Endodermal cell (in vitro differentiated cells): ENCODE measurements at regions not wholly inside any gene's neighbourhood (a gene's known extent, or its start where the extent isn't known, plus 50 kb on each side); places are given as distances from the start of the nearest gene placed in this dataset.

Experiments used
- DNase-seq: peaks from one replicate; pipeline ENCODE4 v3.0.0-alpha.2; 2017
- H3K27ac ChIP-seq: 2 replicates; pipeline ENCODE4 v1.5.1; 2013; ENCODE audit warnings: mild to moderate bottlenecking, low read depth, low read length, moderate library complexity
- H3K27me3 ChIP-seq: 2 replicates; pipeline ENCODE4 v1.6.1; 2013; ENCODE audit warnings: mild to moderate bottlenecking, low read length, moderate library complexity; ENCODE audit not compliant: insufficient read depth, control insufficient read depth, poor library complexity, severe bottlenecking
- H3K36me3 ChIP-seq: 2 replicates; pipeline ENCODE4 v1.7.0; 2013; ENCODE audit warnings: mild to moderate bottlenecking, low read length, moderate library complexity; ENCODE audit not compliant: control insufficient read depth, insufficient read depth
- H3K4me1 ChIP-seq: one replicate; pipeline ENCODE4 v1.7.0; 2013; ENCODE audit warnings: low read length; ENCODE audit not compliant: control insufficient read depth, insufficient read depth
- H3K4me3 ChIP-seq: 2 replicates; pipeline ENCODE4 v1.5.1; 2013; ENCODE audit warnings: mild to moderate bottlenecking, low read length, moderate library complexity
- H3K9ac ChIP-seq: 2 replicates; pipeline ENCODE4 v1.6.1; 2013; ENCODE audit warnings: mild to moderate bottlenecking, low read length, moderate library complexity; ENCODE audit not compliant: poor library complexity, severe bottlenecking; ENCODE audit errors: extremely low read depth
- H3K9me3 ChIP-seq: 2 replicates; pipeline ENCODE4 v1.6.1; 2013; ENCODE audit warnings: mild to moderate bottlenecking, low read length, moderate library complexity; ENCODE audit not compliant: control insufficient read depth
- H3K27ac Mint-ChIP-seq: 2 replicates; pipeline ENCODE4 v1.8.0; 2020; ENCODE audit warnings: mixed read lengths
- H3K27me3 Mint-ChIP-seq: 2 replicates; pipeline ENCODE4 v1.8.0; 2021; ENCODE audit warnings: mild to moderate bottlenecking, mixed read lengths; ENCODE audit not compliant: insufficient read depth
- H3K36me3 Mint-ChIP-seq: 2 replicates; pipeline ENCODE4 v1.8.0; 2020; ENCODE audit warnings: low read depth, mixed read lengths
- H3K4me1 Mint-ChIP-seq: 2 replicates; pipeline ENCODE4 v1.8.0; 2020; ENCODE audit warnings: mixed read lengths
- H3K4me3 Mint-ChIP-seq: 2 replicates; pipeline ENCODE4 v1.8.0; 2020; ENCODE audit warnings: mild to moderate bottlenecking, moderate library complexity, mixed read lengths
- H3K9me3 Mint-ChIP-seq: 2 replicates; pipeline ENCODE4 v1.8.0; 2020; ENCODE audit warnings: mild to moderate bottlenecking, mixed read lengths
- CTCF ChIP-seq: fragments of 200-600 bp; sonication (generic); conservative IDR thresholded peaks from 2 replicates; pipeline ENCODE4 v1.5.0; 2021; ENCODE audit warnings: antibody characterized with exemption, mild to moderate bottlenecking
- WGBS, 2 experiments: methylation state at CpG; one replicate each; pipeline versions ENCODE4 v1.1.5 to v1.1.7; 2013; ENCODE audit warnings: missing lambda C conversion rate in 2 of 2, mixed read lengths in 1 of 2; ENCODE audit not compliant: insufficient coverage in 1 of 2, insufficient read length in 1 of 2; 5-methylcytosine and 5-hydroxymethylcytosine counted together

- Mint-ChIP-seq H3K4me3 (no peak overlapping the region), H3K4me1 (peaks cover 4% of the 10 kb centered on the region), H3K9me3 (no peaks in the 10 kb centered on the region), H3K27me3 (no peaks in the 10 kb centered on the region), H3K36me3 (no peaks in the 10 kb centered on the region), H3K27ac (no peak overlapping the region)
- WGBS, 2 experiments = 89 to 100% methylated on average over 1 of the region's 1 CpG
- H3K9me3 ChIP-seq = no peaks in the 10 kb centered on the region
- TF ChIP-seq CTCF = no peak
- H3K4me3 ChIP-seq = no peak overlapping the region
- H3K9ac ChIP-seq = no peak overlapping the region
- no peak overlapping the region for H3K27ac ChIP-seq
- no peaks in the 10 kb centered on the region for H3K36me3 ChIP-seq
- H3K4me1 ChIP-seq = no peaks in the 10 kb centered on the region
- no peaks in the 10 kb centered on the region for H3K27me3 ChIP-seq
- no peak for DNase-seq
These were observed 829.1 kb downstream of the PCDH7 start for GRCh38 chr4:31549256-31549655.

- no peak overlapping the region for H3K4me3 ChIP-seq
- no peak for DNase-seq
- no peak overlapping the region for H3K9ac ChIP-seq
- no peaks in the 10 kb centered on the region for H3K36me3 Mint-ChIP-seq
- no peaks in the 10 kb centered on the region for H3K4me1 ChIP-seq
- H3K27me3 Mint-ChIP-seq = no peaks in the 10 kb centered on the region
- WGBS, 2 experiments = 95% methylated on average over 2 of the region's 2 CpGs; no CpG with 5 or more reads in 1 of the 2 experiments
- H3K4me3 Mint-ChIP-seq = no peak overlapping the region
- H3K27me3 ChIP-seq = no peaks in the 10 kb centered on the region
- H3K36me3 ChIP-seq = no peaks in the 10 kb centered on the region
- H3K27ac Mint-ChIP-seq = no peak overlapping the region
- no peaks in the 10 kb centered on the region for H3K9me3 Mint-ChIP-seq
- H3K9me3 ChIP-seq = peaks cover 8% of the 10 kb centered on the region
- TF ChIP-seq CTCF = no peak
- H3K4me1 Mint-ChIP-seq = peaks cover 2% of the 10 kb centered on the region
- no peak overlapping the region for H3K27ac ChIP-seq
These were observed 837.3 kb downstream of the PCDH7 start for GRCh38 chr4:31557437-31557836.

GRCh38 chr4:31573554-31573953 lies 853.4 kb downstream of the PCDH7 start:
- no peaks in the 10 kb centered on the region for H3K36me3 Mint-ChIP-seq
- H3K9me3 Mint-ChIP-seq = no peaks in the 10 kb centered on the region
- H3K27me3 ChIP-seq = no peaks in the 10 kb centered on the region
- peaks cover 3% of the 10 kb centered on the region for H3K4me1 Mint-ChIP-seq
- no peaks in the 10 kb centered on the region for H3K36me3 ChIP-seq
- no peak overlapping the region for H3K4me3 ChIP-seq
- WGBS, 2 experiments = 91 to 100% methylated on average over 3 to 5 of the region's 5 CpGs
- H3K4me1 ChIP-seq = no peaks in the 10 kb centered on the region
- no peak overlapping the region for H3K4me3 Mint-ChIP-seq
- no peak overlapping the region for H3K27ac ChIP-seq
- no peaks in the 10 kb centered on the region for H3K27me3 Mint-ChIP-seq
- H3K9me3 ChIP-seq = no peaks in the 10 kb centered on the region
- no peak overlapping the region for H3K27ac Mint-ChIP-seq
- no peak overlapping the region for H3K9ac ChIP-seq
- DNase-seq = no peak
- no peak for TF ChIP-seq CTCF
